HG03064 (cell line): ENCODE measurements at regions not wholly inside any gene's neighbourhood (a gene's known extent, or its start where the extent isn't known, plus 50 kb on each side); places are given as distances from the start of the nearest gene placed in this dataset.
"Not testable (repeated sequence)": the region's sequence is repeated elsewhere in the genome, so short reads cannot be mapped to it uniquely, and the experiment has no call there.

ENCODE experiments used
- ATAC-seq: cut with Tn5 transposase; IDR thresholded peaks from one replicate; pipeline ENCODE4 v1.9.1; 2021; ENCODE audit warnings: low read depth; ENCODE audit not compliant: unreplicated experiment

DNA sequence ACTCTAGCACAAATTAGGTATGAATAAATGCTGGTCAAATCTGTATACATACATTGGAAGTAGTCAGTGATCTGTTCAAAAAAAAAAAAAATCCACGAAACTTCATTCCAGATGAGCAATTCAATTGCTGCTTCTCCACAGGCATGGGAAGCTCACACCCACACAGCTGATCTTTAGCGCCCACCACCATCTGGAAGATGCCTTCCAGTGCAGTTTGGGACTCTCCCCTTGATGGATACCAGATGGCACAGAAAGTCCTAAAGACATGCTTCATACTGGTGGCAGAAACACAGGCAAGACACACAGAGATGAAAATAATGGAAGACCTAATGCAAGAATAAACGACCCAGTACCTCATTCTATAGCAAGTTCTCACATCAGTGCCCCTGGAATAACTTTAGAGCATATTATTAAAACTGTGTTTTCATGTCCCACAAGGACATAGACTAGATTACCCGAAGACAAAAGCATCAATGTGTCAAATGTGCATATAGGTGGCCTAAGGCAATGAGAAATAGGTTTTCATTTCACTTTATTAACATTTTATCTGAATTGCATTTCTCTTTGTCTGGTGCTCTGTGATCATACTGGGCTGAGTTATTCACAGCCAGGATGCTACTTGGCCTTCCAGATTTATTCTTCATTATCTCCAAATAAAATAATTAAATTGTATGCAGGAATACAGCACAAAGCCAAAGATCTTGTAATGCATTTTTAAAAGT is 135.4 kb upstream of the TAS2R1 start:
- no peak for ATAC-seq

DNA sequence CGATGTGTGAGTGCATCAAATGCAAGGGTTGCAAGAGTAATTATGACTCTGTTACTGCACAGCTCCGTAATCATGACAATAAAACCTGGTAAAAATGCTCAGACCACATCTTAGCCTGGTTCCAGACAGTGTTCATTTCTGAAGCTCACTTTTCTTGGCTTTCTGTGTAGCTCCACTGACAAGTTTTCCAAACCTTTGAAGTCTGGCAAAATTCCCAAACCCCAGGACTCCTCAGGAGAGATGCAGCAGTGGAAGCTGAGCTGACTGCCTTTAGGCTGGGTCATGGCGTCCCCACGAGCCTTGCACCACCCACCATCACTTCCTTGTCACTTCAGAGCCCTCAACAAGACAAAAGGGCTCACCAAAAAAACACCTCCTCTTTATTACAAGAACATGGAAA is 131.6 kb upstream of the TAS2R1 start:
- no peak for ATAC-seq

DNA sequence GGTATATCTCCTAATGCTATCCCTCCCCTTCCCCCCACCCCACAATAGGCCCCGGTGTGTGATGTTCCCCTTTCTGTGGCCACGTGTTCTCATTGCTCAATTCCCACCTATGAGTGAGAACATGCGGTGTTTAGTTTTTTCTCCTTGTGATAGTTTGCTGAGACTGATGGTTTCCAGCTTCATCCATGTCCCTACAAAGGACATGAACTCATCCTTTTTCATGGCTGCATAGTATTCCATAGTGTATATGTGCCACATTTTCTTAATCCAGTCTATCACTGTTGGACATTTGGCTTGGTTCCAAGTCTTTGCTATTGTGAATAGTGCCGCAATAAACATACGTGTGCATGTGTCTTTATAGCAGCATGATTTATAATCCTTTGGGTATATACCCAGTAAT is 122.5 kb upstream of the TAS2R1 start:
- not testable (repeated sequence) for ATAC-seq

DNA sequence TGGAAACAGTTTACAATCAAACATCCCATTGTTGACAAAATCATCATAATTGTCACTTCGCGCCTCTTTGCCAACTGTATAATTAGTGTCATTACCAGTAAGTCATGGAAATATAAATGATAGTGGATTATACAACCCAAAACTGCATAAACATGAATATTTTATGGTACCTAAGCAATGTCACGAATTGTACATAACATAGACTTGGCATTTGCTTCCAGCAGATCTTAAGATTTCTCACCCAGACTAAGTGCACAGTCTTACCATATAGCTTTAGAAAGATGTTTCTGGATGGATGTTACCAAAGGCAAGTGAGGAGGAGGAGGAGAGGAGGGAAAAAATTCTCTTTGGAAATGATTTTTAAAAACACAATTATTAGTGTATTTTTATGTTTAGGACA is 113.4 kb upstream of the TAS2R1 start:
- ATAC-seq, result no peak

DNA sequence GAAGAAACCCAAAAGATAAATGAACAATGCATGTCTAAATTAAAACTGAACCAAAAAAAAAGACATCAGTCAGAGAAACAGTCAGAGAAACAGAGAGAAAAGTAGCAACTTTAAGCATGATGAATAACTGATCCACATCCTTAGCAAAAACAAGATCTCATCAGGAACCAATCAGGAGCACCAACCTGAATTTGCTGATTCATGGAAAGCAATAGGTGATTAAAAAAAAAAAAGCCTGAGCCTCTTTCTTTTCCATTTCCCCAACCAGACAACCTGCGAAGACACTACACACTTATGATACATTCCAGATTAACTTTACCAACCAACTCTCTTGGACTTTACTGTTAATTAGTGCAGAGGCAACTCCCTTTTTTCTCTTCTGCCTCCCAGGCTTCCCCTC is 112.7 kb upstream of the TAS2R1 start:
- ATAC-seq, result no peak

DNA sequence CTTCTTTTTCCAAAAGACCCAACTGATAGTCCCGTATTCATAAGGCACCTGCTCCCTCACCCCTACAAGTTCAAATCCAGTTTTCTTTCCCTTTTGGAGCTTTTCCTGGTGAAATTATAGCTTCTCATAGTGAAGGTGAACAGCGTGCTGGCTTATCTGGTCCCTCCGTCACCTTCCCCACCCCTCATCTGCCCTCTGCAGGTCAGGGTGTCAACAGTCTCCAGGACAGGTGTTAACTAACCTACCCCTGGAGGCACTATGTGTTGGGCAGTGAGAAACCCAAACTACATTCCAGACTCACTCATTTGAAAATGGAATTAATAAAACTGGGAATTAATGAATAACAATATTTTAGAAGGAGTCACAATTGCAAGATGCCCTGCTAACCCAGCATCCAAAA is 109.0 kb upstream of the TAS2R1 start:
- no peak for ATAC-seq

DNA sequence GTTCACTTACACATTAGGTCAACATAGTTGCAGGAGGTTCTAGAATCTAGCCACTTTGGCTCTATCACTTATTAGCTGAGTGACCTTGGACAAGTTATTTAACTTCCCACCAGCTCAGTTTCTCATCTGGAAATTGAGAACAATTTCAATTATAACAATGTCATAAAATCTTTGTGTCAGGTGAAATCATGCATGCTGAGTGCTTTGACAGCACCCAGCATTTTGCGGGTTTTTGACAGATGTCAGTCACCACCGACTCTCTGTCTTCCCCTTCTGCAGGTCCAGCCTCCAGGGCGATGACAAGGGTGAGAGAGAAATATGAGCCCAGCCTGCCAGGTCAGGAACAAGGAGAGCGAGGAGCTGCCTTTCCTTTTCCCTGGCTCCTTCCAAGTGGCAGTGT is 107.1 kb upstream of the TAS2R1 start:
- ATAC-seq, result no peak

DNA sequence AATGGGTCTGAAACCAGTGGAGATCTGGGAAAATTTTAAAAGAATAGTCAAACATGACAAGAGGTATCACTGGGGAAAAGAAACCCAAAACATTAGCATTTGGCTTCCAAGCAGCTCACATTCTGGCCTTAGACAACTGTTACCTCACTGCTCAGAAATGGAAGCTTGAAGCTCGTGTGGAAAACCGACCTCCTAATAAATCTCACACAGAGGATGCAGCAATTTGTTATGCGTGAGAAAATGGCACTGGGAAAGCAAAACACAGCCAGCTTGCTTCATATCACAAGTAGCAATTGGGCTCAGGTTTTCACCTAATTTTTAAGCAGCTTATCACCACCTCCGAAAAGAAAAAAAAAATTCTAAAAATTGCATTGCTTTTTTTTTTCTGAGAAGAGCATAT is 103.3 kb upstream of the TAS2R1 start:
- ATAC-seq, result no peak

DNA sequence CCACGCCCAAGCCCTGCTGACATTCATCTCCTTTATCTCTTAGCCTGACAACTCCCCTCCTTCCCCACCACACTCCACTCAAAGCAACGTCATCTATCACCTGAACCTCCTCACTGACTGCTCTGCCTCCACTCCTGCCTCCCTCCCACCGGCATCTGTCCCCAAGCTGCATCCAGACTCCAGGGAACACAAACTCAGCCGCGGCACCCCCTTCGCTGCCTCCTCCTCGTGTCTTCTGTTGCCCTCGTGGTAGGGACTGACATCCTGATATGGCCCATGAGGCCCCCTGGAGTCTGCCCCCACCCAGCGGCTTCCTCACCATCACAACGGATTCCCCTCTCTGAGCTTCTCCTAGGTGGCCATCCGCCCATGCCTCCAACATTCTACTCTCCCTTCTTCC is 101.0 kb upstream of the TAS2R1 start:
- ATAC-seq, result no peak

DNA sequence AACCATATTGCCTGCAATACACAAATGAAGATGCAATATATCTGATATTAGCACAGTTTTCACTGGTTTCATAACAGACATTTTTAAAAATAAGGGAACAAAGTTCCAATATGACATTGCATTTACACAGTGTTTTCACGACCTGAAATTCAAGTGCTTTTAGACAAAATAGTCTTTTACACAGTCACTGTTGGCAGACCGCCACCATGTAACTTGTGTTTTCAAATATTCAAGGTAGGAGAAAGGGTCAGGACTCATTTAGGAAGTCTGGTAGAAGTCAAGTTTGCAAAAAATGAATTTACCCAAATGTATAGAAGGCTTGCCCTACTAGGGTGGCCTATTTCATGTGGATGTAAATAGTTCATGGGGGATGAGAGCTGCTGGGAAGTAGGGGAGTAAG is 98.1 kb upstream of the TAS2R1 start:
- no peak for ATAC-seq

DNA sequence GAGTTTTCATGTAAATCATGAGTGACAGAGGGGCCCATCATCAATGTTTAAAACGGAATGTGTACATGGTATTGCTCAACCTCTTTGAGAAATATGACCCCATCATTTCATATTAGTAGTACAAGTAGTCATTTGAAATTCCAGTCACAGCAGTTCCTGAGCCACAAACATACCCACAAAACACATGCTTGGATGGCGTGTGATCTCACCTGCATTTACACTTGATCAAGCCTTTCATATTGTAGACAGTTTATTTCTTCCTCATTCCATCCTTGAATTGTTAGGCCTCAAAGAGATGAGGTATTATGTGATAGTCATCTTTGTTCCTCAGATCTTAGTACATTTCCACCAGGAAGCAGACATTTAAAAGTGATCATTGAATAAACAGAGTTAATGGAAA is 96.8 kb upstream of the TAS2R1 start:
- ATAC-seq, result no peak

DNA sequence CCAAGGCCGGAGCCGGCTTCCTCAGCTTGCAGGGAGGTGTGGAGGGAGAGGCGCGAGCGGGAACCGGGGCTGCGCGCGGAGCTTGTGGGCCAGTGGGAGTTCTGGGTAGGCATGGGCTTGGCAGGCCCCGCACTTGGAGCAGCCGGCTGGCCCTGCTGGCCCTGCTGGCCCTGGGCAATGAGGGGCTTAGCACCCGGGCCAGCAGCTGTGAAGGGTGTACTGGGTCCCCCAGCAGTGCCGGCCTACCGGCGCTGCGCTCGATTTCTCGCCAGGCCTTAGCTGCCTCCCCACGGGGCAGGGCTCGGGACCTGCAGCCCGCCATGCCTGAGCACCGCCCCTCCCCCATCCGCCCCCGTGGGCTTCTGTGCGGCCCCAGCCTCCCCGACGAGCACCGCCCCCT is 95.1 kb upstream of the TAS2R1 start:
- not testable (repeated sequence) for ATAC-seq

DNA sequence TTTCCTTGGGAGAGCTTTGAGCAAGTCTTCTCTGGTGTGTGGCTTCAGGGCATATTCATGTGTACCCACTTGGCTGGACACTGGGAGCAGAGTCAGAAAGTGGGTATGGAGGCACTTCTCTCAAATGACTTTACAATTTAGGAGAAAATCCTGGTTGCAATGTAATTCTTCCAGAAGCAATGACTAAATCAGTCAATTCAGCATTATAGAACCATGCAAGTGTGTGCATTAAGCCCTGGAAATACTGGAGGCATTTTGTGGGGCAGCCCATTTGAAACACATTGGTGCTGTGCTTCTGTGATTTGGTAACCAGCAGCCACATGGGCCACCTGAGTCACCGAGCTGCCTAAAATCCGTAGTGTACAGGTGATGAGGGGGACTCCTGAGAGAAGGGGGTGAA is 94.6 kb upstream of the TAS2R1 start:
- no peak for ATAC-seq

DNA sequence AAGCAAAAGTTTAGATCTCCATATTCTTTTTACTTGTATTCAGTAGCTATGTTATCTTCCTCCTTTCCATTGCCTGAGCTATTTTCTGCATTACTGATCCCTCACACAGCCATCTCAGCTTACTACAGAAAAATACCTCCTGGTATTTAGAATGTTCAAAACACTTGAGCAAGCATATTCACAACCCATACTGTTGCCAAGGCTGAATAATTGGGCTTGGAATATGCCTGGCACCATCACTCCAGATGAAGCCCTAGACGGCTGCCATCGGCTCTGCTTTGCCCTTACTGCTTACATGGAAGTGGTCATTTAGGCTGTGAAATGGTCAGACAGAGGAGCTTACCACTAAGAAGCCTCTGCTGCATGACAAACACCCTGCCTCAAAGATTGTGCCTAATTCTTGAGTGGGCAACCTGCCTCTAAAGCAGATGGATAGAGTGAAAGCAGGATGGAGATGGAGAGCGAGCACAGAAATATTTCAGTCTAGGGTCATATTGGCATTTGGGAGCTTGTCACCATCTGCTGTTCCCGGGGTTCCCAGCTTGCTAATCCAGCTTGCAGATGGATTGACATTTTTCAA is 92.5 kb upstream of the TAS2R1 start:
- ATAC-seq, result no peak

DNA sequence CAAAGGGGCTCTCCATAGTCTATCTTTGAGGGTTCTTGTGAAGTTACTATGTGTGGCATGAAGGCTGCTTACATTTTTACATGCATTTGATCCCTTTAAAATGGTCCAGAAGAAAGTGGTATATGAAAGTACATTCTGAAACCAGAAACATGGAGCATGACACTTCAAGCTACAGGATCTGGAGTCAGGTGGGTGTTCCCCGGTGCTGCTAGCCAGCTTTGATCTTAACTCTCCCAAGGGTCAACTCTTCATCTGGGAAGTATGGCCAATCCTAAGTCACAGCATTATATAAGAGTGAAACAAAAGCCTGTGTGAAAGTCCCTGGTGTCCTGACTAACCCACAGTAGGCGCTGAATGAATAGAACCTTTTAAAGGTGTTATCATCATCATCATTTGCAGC is 91.0 kb upstream of the TAS2R1 start:
- no peak for ATAC-seq

DNA sequence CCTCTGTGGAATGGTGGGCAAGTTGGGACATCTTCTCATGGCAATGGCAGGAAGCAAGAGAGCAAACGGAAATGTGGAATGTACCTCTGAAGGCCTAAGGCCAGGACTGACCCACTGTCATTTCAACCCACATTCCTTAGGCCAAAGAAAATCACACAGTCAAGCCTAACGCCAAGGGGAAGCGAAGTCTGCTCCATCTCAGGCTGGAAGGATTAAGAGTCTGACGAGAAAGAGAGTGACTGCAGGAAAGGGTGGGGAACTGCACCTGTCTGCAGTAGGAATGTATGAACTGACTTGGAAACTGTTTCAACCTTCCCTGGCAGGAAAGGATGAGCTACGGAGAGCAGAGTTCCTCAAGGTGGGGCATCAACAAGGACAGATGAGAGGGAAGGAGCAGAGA is 90.2 kb upstream of the TAS2R1 start:
- ATAC-seq, result no peak

DNA sequence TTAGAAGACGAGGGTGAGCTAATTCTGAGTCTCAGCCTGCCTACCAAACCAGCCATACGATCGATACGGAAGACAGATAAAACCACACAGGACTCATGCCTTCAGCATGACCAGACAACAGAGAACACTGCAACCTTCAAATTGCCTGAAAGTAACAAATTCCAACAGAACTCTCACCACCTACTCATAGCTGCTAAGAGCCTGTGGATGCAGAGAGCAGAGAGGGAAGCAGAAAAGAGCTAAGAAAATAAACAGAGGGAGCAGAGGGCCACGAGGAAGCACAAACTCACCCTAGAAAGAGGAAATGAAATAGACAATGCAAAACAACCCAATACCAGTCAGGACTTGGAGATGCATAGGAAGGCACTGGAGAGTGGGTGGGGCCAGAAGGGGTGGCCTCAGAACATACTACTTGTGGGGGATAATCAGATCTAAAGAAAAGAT is 86.7 kb upstream of the TAS2R1 start:
- no peak for ATAC-seq

DNA sequence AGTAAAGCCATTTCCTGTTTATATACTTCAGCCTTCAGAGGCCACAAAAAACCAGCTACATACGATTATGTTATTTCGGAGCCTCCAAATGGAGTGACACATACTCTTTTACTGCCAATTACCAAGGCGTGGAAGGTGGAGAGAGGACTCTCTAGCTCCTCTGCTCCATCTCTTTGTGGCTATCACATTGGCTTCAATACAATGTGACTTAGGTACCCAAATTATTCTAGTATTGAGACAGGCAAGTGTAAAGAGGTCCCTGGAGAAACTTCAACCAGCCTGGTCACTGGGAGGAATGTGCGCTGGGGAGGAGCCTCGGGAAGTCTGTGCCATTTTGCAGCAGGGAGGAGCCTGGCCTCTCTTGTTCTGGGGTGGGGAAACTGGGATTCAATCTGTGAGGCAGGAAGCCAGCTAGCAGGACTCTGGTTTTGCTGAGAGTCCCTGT is 85.8 kb upstream of the TAS2R1 start:
- no peak for ATAC-seq

DNA sequence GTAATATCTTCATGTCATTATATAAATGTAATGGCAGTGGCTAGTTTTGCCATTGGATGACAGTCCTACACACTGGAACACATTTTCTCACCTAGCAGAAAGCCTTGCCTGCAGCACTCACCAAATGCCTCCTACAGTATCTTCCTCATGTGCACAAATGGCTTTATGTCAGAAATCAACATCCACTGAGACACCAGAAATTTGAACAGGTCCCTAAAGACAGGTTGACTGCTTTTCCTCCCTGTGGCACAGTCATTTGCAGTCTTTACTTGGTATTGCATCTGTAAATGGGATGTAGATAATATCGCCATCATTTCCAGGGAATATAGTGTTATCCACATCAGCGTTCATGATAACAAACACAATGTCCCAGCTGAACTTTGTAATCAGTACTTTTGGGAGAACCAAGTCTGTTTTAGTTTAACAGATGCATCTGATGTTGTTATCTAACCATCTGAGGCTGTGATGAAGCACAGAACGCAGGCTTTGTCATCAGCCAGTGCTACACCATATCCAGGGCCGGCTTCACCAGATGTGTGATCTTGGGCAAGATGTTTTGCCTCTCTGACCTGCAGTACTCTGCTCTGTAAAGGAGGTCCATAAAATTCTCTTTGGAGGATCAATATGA is 83.9 kb upstream of the TAS2R1 start:
- no peak for ATAC-seq

DNA sequence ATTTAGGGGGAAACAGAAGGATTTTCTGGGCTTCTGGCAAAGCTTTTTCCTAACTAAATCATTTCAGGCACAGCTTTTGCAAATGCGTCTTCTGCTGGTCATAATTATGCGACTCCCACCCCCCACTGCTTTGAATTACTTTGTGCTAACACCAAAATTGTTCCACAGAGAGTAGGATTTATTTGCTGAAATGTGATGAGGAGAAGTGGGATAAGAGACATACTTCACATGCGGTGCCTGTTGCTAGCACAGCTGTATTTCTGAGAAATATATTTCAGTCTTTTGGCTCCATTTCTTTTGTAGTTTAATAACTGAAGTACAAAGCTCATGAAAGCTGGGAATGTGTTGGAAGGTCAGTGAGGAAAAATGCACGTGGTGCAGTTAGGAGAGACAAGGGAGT is 83.2 kb upstream of the TAS2R1 start:
- ATAC-seq, result no peak

DNA sequence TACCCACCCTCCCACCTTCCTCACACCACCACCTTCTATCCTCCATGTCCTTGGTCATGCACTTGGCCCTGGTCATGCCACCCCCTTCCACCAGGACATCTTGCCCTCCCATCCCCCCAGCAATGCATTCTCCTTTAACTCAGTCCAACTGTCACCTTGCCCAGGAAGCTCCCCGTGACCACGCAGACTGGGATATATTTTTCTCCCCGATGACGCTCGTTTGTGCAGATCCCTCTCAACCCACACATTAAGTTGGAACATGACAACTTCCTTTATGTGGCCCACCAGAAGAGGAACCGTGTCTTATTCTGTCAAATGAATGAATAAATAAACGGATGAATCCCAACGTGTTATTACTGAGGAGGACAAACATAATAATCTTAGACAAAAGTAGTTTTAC is 82.8 kb upstream of the TAS2R1 start:
- ATAC-seq, result no peak

DNA sequence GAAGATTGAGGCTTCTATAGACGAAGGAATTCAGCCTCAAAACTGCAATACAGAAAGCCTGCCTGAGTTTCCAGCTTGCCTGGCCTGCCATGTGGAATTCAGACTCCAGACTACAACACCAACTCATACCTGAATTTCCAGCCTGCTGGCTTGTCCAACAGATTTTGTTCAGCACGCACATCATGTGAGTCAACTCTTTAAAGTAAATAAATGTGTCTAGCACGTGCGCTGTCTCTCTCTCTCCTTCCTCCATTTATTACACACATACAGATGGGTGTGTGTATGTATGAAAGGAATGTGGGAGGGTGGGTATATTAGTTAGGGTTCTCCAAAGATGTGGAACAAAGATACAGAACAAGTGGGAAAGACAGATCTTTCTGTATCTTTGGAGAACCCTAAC is 82.4 kb upstream of the TAS2R1 start:
- no peak for ATAC-seq
